ENCODE measurements at regions not wholly inside any gene's neighbourhood (a gene's known extent, or its start where the extent isn't known, plus 50 kb on each side); places are given as distances from the start of the nearest gene placed in this dataset.

- intact Hi-C loops (cut with micrococcal nuclease): no loop called here
Measured at GRCh38 chr12:87171356-87171755, 857.8 kb downstream of the C12orf50 start.

- intact Hi-C loops (cut with micrococcal nuclease): no loop called here
Measured at GRCh38 chr12:87169010-87169409, 860.2 kb downstream of the C12orf50 start.

- intact Hi-C loops (cut with micrococcal nuclease): no loop called here
Measured at GRCh38 chr12:87165733-87166375, 863.3 kb downstream of the C12orf50 start.

- intact Hi-C loops (cut with micrococcal nuclease): no loop called here
Measured at GRCh38 chr12:87163122-87163521, 866.1 kb downstream of the C12orf50 start.

- intact Hi-C loops (cut with micrococcal nuclease): no loop called here
Measured at GRCh38 chr12:87160848-87161601, 868.2 kb downstream of the C12orf50 start.

GRCh38 chr12:87157791-87158190 lies 871.4 kb downstream of the C12orf50 start:
- intact Hi-C loops (cut with micrococcal nuclease): no loop called here

- intact Hi-C loops (cut with micrococcal nuclease): no loop called here
Measured at GRCh38 chr12:87155621-87156020, 873.6 kb downstream of the C12orf50 start.

- intact Hi-C loops (cut with micrococcal nuclease): no loop called here
Measured at GRCh38 chr12:87152841-87153528, 876.2 kb downstream of the C12orf50 start.

- intact Hi-C loops (cut with micrococcal nuclease): no loop called here
Measured at GRCh38 chr12:87152075-87152474, 877.1 kb downstream of the C12orf50 start.

- intact Hi-C loops (cut with micrococcal nuclease): no loop called here
Measured at GRCh38 chr12:87150969-87151662, 878.1 kb downstream of the C12orf50 start.

- intact Hi-C loops (cut with micrococcal nuclease): no loop called here
Measured at GRCh38 chr12:87142342-87142741, 886.2 kb upstream of the MGAT4C start.

GRCh38 chr12:87141091-87141490 lies 884.9 kb upstream of the MGAT4C start:
- intact Hi-C loops (cut with micrococcal nuclease): no loop called here

GRCh38 chr12:87140262-87140661 lies 884.1 kb upstream of the MGAT4C start:
- intact Hi-C loops (cut with micrococcal nuclease): no loop called here

GRCh38 chr12:87137220-87137619 lies 881.0 kb upstream of the MGAT4C start:
- intact Hi-C loops (cut with micrococcal nuclease): no loop called here

GRCh38 chr12:87136330-87136976 lies 880.3 kb upstream of the MGAT4C start:
- intact Hi-C loops (cut with micrococcal nuclease): no loop called here

GRCh38 chr12:87127272-87127671 lies 871.1 kb upstream of the MGAT4C start:
- intact Hi-C loops (cut with micrococcal nuclease): no loop called here

GRCh38 chr12:87121896-87122295 lies 865.7 kb upstream of the MGAT4C start:
- intact Hi-C loops (cut with micrococcal nuclease): no loop called here

GRCh38 chr12:87120440-87120839 lies 864.2 kb upstream of the MGAT4C start:
- intact Hi-C loops (cut with micrococcal nuclease): no loop called here

GRCh38 chr12:87119713-87120112 lies 863.5 kb upstream of the MGAT4C start:
- intact Hi-C loops (cut with micrococcal nuclease): no loop called here

- intact Hi-C loops (cut with micrococcal nuclease): no loop called here
Measured at GRCh38 chr12:87117526-87117925, 861.3 kb upstream of the MGAT4C start.

GRCh38 chr12:87116780-87117179 lies 860.6 kb upstream of the MGAT4C start:
- intact Hi-C loops (cut with micrococcal nuclease): no loop called here
